HG02759 (cell line): ENCODE measurements at regions not wholly inside any gene's neighbourhood (a gene's known extent, or its start where the extent isn't known, plus 50 kb on each side); places are given as distances from the start of the nearest gene placed in this dataset.

Experiments used
- ATAC-seq: cut with Tn5 transposase; IDR thresholded peaks from one replicate; pipeline ENCODE4 v1.9.1; 2021; ENCODE audit warnings: mild to moderate bottlenecking, moderate library complexity; ENCODE audit not compliant: unreplicated experiment

GRCh38 chr2:168338803-168339437, 91.5 kb upstream of the STK39 start:
- ATAC-seq, result no peak

GRCh38 chr2:168340931-168341330, 93.5 kb upstream of the STK39 start:
- ATAC-seq, result no peak

GRCh38 chr2:168343586-168343985, 96.2 kb upstream of the STK39 start:
- ATAC-seq, result no peak

GRCh38 chr2:168344706-168345105, 97.3 kb upstream of the STK39 start:
- ATAC-seq, result no peak

- no peak for ATAC-seq
Observed at GRCh38 chr2:168345601-168346000, 98.2 kb upstream of the STK39 start.

- peak; percentile 82 for ATAC-seq
Observed at GRCh38 chr2:168346725-168347477, 99.5 kb upstream of the STK39 start.

GRCh38 chr2:168348076-168348475, 100.7 kb upstream of the STK39 start:
- ATAC-seq, result peak; percentile 67

- ATAC-seq, result no peak
Observed at GRCh38 chr2:168350380-168350779, 103.0 kb upstream of the STK39 start.

GRCh38 chr2:168353251-168353650, 102.8 kb upstream of the CERS6 start:
- no peak for ATAC-seq

GRCh38 chr2:168354499-168354898, 101.6 kb upstream of the CERS6 start:
- no peak for ATAC-seq

- ATAC-seq, result no peak
Observed at GRCh38 chr2:168355121-168355520, 101.0 kb upstream of the CERS6 start.

GRCh38 chr2:168355779-168356476, 100.1 kb upstream of the CERS6 start:
- no peak for ATAC-seq

- ATAC-seq, result no peak
Observed at GRCh38 chr2:168356477-168356835, 99.6 kb upstream of the CERS6 start.

- ATAC-seq, result no peak
Observed at GRCh38 chr2:168357797-168358472, 98.1 kb upstream of the CERS6 start.

- ATAC-seq, result no peak
Observed at GRCh38 chr2:168359082-168359481, 97.0 kb upstream of the CERS6 start.

GRCh38 chr2:168363347-168364092, 92.6 kb upstream of the CERS6 start:
- ATAC-seq, result peak; percentile 82

GRCh38 chr2:168365094-168365621, 90.9 kb upstream of the CERS6 start:
- no peak for ATAC-seq

GRCh38 chr2:168369031-168369430, 87.0 kb upstream of the CERS6 start:
- ATAC-seq, result no peak

- ATAC-seq, result peak; percentile 47
Observed at GRCh38 chr2:168371273-168372019, 84.6 kb upstream of the CERS6 start.

GRCh38 chr2:168373468-168373867, 82.6 kb upstream of the CERS6 start:
- no peak for ATAC-seq
